GM12872 (cell line): ENCODE measurements at regions not wholly inside any gene's neighbourhood (a gene's known extent, or its start where the extent isn't known, plus 50 kb on each side); places are given as distances from the start of the nearest gene placed in this dataset.

Experiments
- TF ChIP-seq, protein P1 (sequence below): IDR thresholded peaks from 3 replicates; pipeline ENCODE4 v1.5.1; 2011; ENCODE audit warnings: low read depth, mild to moderate bottlenecking, low read length, moderate library complexity; ENCODE audit not compliant: insufficient read depth

GRCh38 chr13:104943331-104943730 is 1592.1 kb downstream of the EFNB2 start:
- TF ChIP-seq, protein P1, sequence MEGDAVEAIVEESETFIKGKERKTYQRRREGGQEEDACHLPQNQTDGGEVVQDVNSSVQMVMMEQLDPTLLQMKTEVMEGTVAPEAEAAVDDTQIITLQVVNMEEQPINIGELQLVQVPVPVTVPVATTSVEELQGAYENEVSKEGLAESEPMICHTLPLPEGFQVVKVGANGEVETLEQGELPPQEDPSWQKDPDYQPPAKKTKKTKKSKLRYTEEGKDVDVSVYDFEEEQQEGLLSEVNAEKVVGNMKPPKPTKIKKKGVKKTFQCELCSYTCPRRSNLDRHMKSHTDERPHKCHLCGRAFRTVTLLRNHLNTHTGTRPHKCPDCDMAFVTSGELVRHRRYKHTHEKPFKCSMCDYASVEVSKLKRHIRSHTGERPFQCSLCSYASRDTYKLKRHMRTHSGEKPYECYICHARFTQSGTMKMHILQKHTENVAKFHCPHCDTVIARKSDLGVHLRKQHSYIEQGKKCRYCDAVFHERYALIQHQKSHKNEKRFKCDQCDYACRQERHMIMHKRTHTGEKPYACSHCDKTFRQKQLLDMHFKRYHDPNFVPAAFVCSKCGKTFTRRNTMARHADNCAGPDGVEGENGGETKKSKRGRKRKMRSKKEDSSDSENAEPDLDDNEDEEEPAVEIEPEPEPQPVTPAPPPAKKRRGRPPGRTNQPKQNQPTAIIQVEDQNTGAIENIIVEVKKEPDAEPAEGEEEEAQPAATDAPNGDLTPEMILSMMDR: no peak

GRCh38 chr13:104937881-104938280 is 1597.6 kb downstream of the EFNB2 start:
- TF ChIP-seq, protein P1: no peak

DNA sequence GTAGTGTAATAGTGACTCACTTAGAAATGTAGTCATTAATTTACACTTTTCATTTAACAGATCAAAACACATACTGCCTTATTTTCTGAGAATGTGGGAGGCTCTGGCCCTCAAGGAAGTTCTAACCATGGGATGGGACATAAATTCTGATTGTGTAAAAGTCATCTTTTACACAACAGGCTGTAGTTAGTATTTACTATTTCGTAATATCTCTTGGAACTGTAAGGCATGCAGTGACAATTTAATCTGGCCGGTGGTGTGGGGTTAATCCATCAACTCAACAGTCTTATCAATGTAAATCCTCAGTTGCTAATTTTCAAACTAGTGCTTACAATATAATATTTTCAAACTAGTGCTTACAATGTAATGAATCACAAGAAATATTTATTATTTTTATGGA is 1599.2 kb downstream of the EFNB2 start:
- TF ChIP-seq, protein P1: no peak

DNA sequence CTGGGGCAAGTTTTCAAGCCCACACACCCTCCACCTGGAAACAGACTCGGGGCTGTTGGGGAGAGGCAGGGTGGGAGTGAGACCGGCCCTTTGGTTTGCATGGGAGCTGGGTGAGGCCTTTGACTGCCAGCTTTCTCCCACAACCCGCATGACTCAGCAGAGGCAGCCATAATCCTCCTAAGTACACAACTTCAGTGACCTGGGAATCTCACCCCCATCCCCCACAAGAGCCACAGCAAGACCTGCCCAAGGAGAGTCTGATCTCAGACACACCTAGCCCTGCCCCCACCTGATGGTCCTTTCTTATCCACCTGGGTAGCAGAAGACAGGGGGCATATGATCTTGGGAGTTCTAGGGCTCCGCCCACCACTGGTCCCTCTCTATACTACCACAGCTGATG is 1615.4 kb downstream of the EFNB2 start:
- TF ChIP-seq, protein P1: no peak

- TF ChIP-seq, protein P1: no peak
Observed at GRCh38 chr13:104900191-104900817, 1635.2 kb downstream of the EFNB2 start.

GRCh38 chr13:104898484-104898883 is 1637.0 kb downstream of the EFNB2 start:
- TF ChIP-seq, protein P1: no peak

GRCh38 chr13:104895521-104895920 is 1639.9 kb downstream of the EFNB2 start:
- TF ChIP-seq, protein P1: no peak
